ENCODE measurements at regions not wholly inside any gene's neighbourhood (a gene's known extent, or its start where the extent isn't known, plus 50 kb on each side); places are given as distances from the start of the nearest gene placed in this dataset.

GRCh38 chr5:32504329-32504988 is 59.9 kb upstream of the ZFR start:
- DNase-seq (ENCODE audit: low spot score) = no peak

GRCh38 chr5:32503261-32503660 is 58.7 kb upstream of the ZFR start:
- DNase-seq (ENCODE audit: low spot score) = no peak

DNA sequence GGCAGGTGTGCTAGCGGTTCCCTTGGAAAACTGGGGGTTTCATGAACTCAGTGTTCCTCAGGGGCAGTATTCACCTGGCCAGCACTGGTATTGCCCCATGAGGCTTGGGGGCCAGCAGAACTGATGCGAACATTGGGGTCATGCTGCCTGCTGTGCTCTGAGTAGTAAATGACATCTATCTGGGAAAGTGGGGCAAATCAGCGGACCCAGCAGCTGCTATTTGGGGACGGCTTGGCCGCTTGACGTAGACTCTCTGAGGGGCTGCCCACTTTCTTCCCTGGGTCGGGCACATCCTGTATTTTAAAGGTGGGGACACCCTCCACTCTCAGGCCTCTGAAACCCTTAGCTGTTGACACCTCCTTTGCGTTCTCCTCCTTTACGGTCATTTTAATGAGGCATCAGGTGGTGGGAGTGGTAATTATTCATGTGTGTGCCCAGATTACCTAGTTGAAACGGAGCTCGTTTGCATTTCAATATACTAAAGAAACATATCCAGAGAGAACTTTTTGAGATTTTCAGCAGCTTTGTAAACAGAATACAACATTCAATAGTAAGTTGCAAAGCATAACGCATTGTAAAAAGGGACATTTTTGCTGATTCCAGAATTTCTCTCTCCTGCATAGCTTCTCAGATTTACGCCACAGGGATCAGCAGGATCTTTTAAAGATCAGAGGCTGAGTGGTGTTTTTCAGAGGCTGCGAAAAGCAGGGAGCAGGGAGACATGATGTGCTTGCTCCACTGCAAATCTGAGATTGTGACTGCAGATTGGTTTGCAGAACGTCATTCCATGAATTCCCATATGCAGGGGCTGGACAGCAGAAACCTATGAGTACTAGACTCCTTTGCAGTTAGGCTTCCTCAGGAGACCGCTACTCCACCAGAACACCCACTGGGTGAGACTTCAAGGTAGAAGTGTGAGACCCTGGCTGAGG is 56.8 kb upstream of the ZFR start:
- DNase-seq (ENCODE audit: low spot score) = no peak

DNA sequence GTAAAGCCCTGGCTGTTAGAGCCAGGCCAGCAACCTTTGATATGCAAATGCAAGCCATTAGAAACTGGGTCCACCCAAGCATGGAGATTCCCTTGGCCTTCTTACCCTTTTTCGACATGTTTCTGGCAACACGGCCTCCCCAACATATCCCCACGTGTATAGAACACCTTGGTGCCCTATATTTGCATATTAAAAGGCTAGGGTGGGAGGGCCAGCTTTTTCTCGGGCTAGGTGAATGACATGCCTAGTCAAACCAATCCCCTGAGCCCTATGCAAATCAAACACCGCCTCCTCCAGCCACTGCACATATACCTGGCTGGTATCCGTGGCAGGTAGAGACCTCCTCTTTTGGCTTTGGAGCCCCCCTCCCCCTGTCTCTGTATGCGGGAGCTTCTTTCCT is 55.6 kb upstream of the ZFR start:
- no peak for DNase-seq (ENCODE audit: low spot score)

DNA sequence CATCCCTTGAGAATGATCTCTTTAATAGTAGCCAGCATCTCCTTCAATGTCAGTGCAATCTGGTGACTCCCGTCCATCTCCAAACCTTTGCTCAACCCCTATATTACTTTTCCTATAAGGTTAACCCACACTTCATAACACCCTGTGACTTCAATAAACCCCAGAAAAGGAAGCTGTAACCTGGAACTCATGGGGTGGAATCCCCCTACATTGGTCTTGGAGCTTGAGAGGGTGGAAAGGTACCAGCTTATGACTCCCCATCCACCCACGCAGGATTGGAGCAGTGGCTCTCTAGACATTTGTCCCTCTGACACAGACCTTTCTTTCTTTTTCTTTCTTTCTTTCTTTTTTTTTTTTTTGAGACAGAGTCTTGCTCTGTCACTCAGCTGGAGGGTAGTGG is 54.7 kb upstream of the ZFR start:
- DNase-seq (ENCODE audit: low spot score) = no peak

- DNase-seq (ENCODE audit: low spot score) = no peak
These were observed 53.9 kb upstream of the ZFR start for GRCh38 chr5:32498484-32498883.

DNA sequence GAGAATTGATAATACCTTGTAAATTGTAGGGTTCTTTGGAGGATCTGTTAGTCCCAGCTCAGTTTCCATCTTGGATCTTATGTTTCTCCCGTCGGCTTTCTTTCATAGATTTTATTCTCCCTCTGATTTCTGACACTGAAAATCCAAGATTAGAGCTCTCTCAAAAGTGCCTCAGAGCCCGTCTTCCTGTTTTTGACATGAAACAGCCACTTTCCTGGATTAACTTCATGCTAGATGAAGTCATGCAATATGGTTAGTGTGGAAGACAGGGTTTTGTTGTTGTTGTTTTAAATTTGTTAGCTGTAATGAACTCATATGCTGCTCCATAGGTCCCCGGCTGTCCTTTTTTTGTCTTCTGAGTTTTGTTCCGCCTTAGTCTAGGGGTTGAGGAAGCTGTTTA is 51.6 kb upstream of the ZFR start:
- DNase-seq (ENCODE audit: low spot score) = no peak

- DNase-seq (ENCODE audit: low spot score) = no peak
These were observed 50.3 kb upstream of the ZFR start for GRCh38 chr5:32494827-32495226.

Measured in SW480 (cell line).